G401 (cell line): ENCODE measurements at regions not wholly inside any gene's neighbourhood (a gene's known extent, or its start where the extent isn't known, plus 50 kb on each side); places are given as distances from the start of the nearest gene placed in this dataset.

ENCODE experiments used
- DNase-seq: peaks from one replicate; pipeline ENCODE4 v3.0.0-alpha.2; 2015; ENCODE audit warnings: low spot score
- in situ Hi-C: cut with HindIII; loops from 2 replicates; pipeline ENCODE4 v1.10.0; 2016; ENCODE audit warnings: low sequenced_read_pairs, mixed read lengths

DNA sequence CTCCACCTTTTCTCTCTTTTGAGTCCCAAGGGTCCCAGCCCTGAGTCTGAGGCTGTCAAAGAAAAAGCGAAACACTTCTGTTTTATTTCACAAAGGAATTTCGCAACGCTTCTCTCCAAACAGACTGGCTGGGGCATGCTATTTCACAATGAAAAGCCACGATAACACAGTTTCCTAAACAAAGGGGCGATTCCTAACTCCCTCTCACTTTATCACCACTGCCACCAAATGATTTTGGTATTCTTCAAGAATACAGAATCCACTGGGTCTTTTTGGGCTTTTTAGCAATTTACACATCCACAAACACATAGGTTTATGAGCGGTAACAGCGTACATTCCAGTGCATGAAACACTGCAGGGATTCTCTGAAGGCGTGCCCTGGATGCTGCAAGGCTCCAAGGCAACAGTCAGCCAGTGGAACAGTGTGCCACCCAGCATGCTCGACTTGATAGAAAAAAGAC is 161.2 kb downstream of the DAD1 start:
- DNase-seq = no peak
- in situ Hi-C loops = no loop called here

- DNase-seq = no peak
- in situ Hi-C loops = no loop called here
These were observed 162.3 kb downstream of the DAD1 start for GRCh38 chr14:22426711-22427110.

DNA sequence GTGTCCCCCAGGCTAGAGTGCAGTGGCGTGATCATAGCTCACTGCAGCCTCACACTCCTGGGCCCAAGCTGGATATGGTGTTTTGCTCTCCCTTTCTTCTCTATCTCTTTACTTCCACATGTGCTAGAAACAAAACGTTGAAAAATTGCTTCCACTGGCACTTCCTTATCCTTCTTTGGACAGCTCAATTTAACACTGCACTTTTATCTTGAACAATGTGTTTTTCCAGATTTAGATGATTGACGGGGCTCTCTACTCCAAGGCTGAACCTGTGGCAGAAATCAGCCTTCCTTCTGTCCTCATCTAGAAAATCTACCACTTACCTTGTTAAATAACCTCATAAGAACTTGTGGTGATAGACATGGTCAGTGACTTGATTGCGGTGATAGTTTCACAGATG is 165.1 kb downstream of the DAD1 start:
- in situ Hi-C loops = no loop called here
- no peak for DNase-seq

- in situ Hi-C loops = no loop called here
- DNase-seq = no peak
These were observed 166.8 kb downstream of the DAD1 start for GRCh38 chr14:22422238-22422637.

DNA sequence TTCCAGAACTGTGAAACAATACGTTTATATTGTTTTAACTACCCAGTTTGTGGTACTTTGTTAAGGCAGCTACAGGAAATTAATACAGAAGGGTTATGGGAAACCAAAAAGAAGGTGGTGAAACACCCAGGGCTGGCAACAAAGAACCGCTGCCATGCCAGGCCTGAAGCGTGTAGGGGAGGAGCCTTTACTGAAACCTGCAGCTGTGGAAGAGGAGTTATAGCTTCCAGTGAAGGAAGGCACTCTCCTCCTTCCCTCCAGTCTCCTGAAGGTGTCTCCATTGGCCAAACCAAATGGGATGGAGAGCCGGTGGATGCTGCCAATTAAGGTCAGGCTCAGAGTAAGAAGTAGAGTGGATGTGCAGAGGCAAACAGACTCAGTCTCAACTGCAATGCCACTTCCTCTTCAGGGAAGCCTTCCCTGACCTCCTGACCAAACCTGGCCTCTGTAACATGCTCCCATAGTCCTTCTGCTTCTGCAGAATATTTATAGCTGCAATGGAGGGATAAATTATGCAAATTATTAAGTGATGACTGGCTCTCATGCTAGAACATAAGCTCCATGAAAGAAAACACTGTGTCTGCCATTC is 168.3 kb downstream of the DAD1 start:
- in situ Hi-C loops = no loop called here
- DNase-seq = no peak

GRCh38 chr14:22419620-22420019 is 169.4 kb downstream of the DAD1 start:
- in situ Hi-C loops = no loop called here
- DNase-seq = no peak

- DNase-seq = peak; percentile 31
- in situ Hi-C loops = no loop called here
These were observed 170.4 kb downstream of the DAD1 start for GRCh38 chr14:22418631-22419030.

DNA sequence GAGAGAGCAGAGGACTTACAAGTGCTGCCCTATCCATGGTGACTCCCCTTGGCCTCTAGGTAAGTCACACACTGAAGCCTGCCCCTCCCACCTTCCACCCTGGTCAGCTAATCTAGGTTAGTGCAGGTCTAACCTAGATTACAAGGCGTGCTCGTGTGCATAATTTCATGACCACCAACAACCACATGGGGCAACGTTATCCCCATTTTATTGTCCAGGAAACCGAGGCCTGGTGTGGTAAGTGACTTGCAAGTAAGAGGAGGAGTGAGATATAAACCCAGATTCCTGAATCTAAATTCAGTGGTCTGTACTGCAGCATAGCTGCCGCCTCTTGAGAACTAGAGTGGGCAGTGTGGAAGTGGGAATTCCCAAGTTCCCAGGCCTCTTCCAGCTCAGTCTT is 171.1 kb downstream of the DAD1 start:
- in situ Hi-C loops = no loop called here
- DNase-seq = no peak

GRCh38 chr14:22416193-22416592 is 172.8 kb downstream of the DAD1 start:
- no peak for DNase-seq
- in situ Hi-C loops = no loop called here

DNA sequence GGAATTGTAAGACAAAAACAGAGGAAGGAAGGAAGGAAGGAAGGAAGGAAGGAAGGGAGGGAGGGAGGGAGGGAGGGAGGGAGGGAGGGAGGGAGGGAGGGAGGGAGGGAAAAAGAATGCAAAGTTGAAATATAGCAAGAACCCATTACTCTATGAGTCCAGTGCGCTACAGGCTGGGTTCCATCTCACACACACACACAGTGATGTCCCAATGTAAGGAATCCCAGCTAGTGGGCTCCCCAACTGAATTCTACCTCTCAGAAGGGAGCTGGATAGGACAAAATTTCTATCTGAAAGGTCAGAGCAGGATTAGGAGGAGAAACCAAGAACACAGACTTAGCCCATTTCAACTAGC is 173.4 kb downstream of the DAD1 start:
- in situ Hi-C loops = no loop called here

DNA sequence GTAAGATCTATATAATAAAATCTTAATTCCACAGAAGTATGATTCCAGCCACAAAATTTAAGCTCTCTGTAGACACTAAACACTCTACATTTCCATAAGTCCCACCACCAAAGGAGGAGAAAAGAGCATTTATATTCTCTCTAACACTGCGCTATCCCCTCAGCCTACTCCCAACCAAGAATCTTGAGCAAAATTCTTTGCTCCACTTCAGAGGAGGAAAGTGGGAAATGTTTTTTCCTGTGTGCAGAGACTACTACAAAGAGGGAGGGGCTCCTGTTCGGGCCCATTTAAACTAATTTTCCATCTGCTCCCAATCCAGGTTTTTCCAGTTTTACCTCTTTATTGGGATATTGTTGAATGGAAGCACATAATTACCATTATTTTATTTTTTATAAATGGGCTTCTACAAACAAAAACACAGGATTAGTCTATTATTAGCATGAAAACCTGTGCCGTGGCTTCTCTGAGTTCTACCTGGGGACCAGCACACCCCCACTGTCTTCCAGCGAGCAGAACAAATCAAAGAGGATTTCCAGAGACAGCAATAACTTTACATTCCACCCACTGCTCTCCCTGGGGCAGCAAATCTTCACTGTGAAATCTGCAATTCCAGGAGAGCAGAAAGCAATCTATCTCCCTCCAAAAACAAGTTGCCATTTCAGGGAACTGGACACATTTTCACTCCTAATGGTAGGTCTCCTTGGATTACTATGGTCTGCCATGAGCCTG is 174.0 kb downstream of the DAD1 start:
- no peak for DNase-seq
- in situ Hi-C loops = no loop called here

More for the DNA sequence above, 173.4 kb downstream of the DAD1 start:
- no peak for DNase-seq

GRCh38 chr14:22412926-22413411 is 176.1 kb downstream of the DAD1 start:
- in situ Hi-C loops = no loop called here
- DNase-seq = no peak

DNA sequence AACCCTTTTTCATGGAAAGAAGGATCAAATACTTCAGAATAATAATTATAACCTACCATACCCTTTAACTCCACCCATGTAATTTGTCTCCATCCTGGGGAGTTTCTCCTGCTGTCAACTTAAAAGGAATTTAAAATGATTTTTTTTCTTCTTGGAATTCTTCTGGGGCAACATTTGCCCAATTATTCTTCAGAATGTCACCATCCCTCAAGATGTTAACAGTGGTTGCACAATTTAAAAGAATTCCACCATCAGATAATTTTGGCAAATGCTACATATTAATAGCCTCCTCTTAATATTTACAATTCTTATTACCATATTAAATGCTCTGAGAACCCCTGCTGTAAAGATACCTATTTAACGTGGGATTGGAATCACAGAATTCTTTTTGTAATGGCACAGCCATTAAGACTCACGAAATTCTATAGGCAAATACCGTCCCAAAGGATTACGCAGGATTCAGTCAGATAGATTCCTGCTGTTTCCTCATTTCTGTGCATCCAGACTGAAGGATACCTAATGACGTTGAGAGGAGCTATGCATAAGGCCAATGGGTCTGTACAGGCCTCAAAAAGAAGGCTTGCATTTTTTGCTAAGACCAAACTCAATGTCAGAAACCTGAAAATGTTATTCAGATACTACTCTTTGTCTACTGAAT is 177.5 kb downstream of the DAD1 start:
- no peak for DNase-seq
- in situ Hi-C loops = no loop called here

DNA sequence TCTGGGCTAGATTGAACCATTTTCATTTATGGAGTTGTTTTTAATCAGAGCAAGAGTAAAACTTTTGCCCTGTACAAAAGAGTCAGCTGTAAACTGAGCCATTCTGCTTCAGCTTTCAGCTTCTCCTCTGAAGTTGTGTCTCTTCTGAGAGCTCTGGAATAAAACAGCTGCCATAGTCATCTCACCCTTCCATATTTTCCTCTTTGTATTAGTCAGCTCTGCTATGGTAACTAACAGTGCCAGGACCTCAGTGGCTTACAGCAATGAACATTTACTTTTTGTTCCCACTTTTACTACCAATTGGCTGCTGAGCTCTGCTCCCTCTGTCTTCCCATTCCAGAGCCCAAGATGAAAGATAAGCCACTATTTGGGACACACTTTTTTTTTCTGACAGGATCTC is 178.5 kb downstream of the DAD1 start:
- no peak for DNase-seq
- in situ Hi-C loops = no loop called here

DNA sequence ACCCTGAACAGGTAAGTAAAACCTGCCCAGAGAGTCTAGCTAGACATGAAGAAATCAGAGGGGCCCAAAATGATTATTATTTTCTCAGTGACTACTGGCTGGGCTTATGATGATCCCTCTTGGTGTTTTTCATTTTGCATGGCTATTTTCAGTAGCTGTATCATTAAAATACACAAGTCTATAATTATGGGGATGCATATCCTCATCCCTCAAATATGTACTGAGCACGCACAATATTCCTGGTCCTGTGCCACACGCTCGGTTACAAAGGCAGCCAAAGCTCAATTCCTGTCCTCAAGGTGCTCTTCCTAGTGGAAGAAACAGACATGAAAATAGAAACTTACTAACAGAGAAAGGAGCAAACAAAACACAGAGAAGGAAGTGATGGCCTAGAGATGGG is 180.0 kb downstream of the DAD1 start:
- DNase-seq = no peak
- in situ Hi-C loops = no loop called here

- in situ Hi-C loops = no loop called here
- no peak for DNase-seq
These were observed 180.5 kb downstream of the DAD1 start for GRCh38 chr14:22408547-22408946.

- in situ Hi-C loops = no loop called here
- DNase-seq = no peak
These were observed 182.0 kb downstream of the DAD1 start for GRCh38 chr14:22407033-22407432.

GRCh38 chr14:22405201-22405600 is 183.8 kb downstream of the DAD1 start:
- in situ Hi-C loops = no loop called here

DNA sequence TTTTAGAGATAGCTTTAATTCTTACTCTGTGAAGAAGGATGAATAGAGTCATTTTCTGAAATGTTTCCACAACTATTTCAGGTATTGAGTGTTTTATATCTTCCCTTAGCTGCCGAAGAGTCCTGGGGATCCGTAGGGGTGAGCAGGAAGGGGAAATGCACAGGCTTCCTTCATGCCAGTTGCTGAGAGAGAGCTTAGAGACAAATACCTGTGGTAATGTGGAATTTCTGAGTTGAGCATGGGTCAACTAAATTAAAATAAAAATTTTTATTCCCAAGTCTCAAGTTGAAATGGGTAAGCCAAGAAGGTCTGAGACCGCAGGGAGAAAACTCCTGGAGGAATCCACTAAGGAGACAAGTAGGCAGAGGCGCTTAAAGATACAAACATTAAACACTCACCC is 185.7 kb downstream of the DAD1 start:
- in situ Hi-C loops = no loop called here
- no peak for DNase-seq

More at GRCh38 chr14:22405201-22405600, 183.8 kb downstream of the DAD1 start:
- DNase-seq = no peak

DNA sequence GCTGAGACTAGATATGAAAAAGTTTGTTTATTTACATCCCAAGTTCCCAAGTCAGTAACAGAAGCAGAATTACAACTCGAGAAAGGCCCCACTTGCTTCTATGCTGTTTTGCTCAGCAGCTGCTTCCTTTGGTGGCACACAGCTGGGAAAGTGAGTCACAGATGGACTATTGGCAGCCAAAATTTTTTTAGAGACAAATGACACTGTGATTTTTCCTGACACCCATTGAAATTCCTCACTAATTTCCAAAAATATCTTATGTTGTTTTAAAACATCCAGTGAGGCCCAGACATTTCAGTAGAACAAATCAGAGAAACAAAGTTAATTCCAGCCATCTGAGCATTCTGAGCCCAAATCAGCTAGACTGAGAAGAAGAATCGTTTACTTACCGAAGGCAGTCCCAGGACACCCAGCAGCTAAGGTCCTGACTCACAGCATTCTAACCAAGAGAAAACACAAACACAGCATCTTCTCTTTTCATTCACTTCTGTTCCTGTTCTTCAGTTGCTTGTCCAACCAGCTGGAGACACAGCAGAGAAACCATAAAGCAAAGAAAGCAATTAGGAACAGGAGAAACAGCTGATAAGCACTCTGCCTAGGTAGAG is 188.3 kb downstream of the DAD1 start:
- no peak for DNase-seq
- in situ Hi-C loops = no loop called here
